GM12878 (cell line): ENCODE measurements at regions not wholly inside any gene's neighbourhood (a gene's known extent, or its start where the extent isn't known, plus 50 kb on each side); places are given as distances from the start of the nearest gene placed in this dataset.

Experiments used
- ATAC-seq: fragments of 200-7000 bp; cut with Tn5 transposase; 3 replicates; pipeline ENCODE4 v1.9.1; 2020; ENCODE audit warnings: mild to moderate bottlenecking, moderate library complexity
- BruUV-seq: library from RNA; stranded (reverse); fragments of 400-500 nt; replicated peaks from 2 replicates; lab custom pipeline; 2021; lab: Mats Ljungman, UMichigan
- CTCF ChIA-PET: fragments of 300-600 bp; sonication (Branson Sonifier 250); formaldehyde crosslinking; extraction: SDS; loops from one replicate; lab custom pipeline; 2021; ENCODE audit warnings: inconsistent platforms; lab: Yijun Ruan, JAX
- POLR2A ChIA-PET: fragments of 350-600 bp; formaldehyde crosslinking; extraction: SDS; loops from one replicate; lab custom pipeline; 2021; ENCODE audit warnings: inconsistent platforms; lab: Charles Lee
- RAD21 ChIA-PET: fragments of 300-600 bp; sonication (Branson Sonifier 250); formaldehyde crosslinking; loops from one replicate; lab custom pipeline; 2023; ENCODE audit warnings: antibody characterized with exemption; ENCODE audit not compliant: unreplicated experiment; lab: Charles Lee
- SMC1A ChIA-PET: fragments of 300-600 bp; sonication (Branson Sonifier 250); formaldehyde crosslinking; loops from one replicate; lab custom pipeline; 2023; ENCODE audit not compliant: unreplicated experiment, uncharacterized antibody; lab: Charles Lee
- DNase-seq: peaks from one replicate; pipeline ENCODE4 v3.0.0-alpha.2; 2011; ENCODE audit warnings: low read depth, low spot score
- FAIRE-seq: peaks from 3 replicates; lab custom pipeline; 2011; peaks lifted over from hg19 to GRCh38; lab: Jason Lieb, UNC
- H2AFZ ChIP-seq: 2 replicates; pipeline ENCODE4 v1.6.0; 2011; ENCODE audit warnings: low read depth, low read length, control low read depth; ENCODE audit not compliant: control insufficient read depth
- H3K27ac ChIP-seq: 2 replicates; pipeline ENCODE4 v1.5.1; 2011; ENCODE audit warnings: control low read depth; ENCODE audit not compliant: control insufficient read depth, insufficient read depth
- H3K27me3 ChIP-seq, 2 experiments: replicated peaks in 1 of 2; 2 replicates each; pipeline versions ENCODE4 v1.6.0 to v1.6.1; 2011; ENCODE audit warnings: low read length in 1 of 2; ENCODE audit not compliant: control insufficient read depth in 2 of 2, insufficient read depth in 2 of 2
- H3K36me3 ChIP-seq, 2 experiments: 2 replicates each; pipeline ENCODE4 v1.5.1; 2011; ENCODE audit warnings: low read length in 1 of 2; ENCODE audit not compliant: control insufficient read depth in 2 of 2, insufficient read depth in 2 of 2
- H3K4me1 ChIP-seq: 2 replicates; pipeline ENCODE4 v1.6.1; 2011; ENCODE audit warnings: mild to moderate bottlenecking, low read length, moderate library complexity, mixed read lengths; ENCODE audit not compliant: control insufficient read depth, insufficient read depth
- H3K4me2 ChIP-seq: 2 replicates; pipeline ENCODE4 v1.6.0; 2011; ENCODE audit warnings: control low read depth; ENCODE audit not compliant: control insufficient read depth, insufficient read depth
- H3K4me3 ChIP-seq: fragments of 200-600 bp; sonication (generic); 2 replicates; pipeline ENCODE4 v1.5.1; 2016
- H3K79me2 ChIP-seq: 2 replicates; pipeline ENCODE4 v1.6.0; 2011; ENCODE audit warnings: low read length; ENCODE audit not compliant: control insufficient read depth, insufficient read depth
- H3K9ac ChIP-seq: 2 replicates; pipeline ENCODE4 v1.8.0; 2011; ENCODE audit warnings: low read length, control low read depth, mixed read lengths; ENCODE audit not compliant: control insufficient read depth, insufficient read depth
- H3K9me3 ChIP-seq: replicated peaks from 3 replicates; pipeline ENCODE4 v1.5.1; 2011; ENCODE audit warnings: mild to moderate bottlenecking, low read length; ENCODE audit not compliant: control insufficient read depth, insufficient read depth
- H4K20me1 ChIP-seq: 2 replicates; pipeline ENCODE4 v1.6.0; 2011; ENCODE audit not compliant: control insufficient read depth, insufficient read depth
- ATF7 ChIP-seq: fragments of 450-650 bp; IDR thresholded peaks from 2 replicates; pipeline ENCODE4 v1.6.1; 2016; ENCODE audit warnings: low read depth, mild to moderate bottlenecking
- CHD2 ChIP-seq: IDR thresholded peaks from 2 replicates; pipeline ENCODE4 v1.6.1; 2011; ENCODE audit warnings: low read depth, low read length, improper control_type of control experiment, borderline replicate concordance
- CHD4 ChIP-seq: fragments of 200-600 bp; sonication (generic); IDR thresholded peaks from 2 replicates; pipeline ENCODE4 v1.6.1; 2016; ENCODE audit warnings: mild to moderate bottlenecking
- GABPA ChIP-seq: IDR thresholded peaks from 2 replicates; pipeline ENCODE4 v1.6.1; 2014; ENCODE audit warnings: antibody characterized with exemption, low read depth, mild to moderate bottlenecking, inconsistent platforms
- JUNB ChIP-seq: IDR thresholded peaks from 2 replicates; pipeline ENCODE4 v1.6.1; 2016; ENCODE audit warnings: antibody characterized with exemption, mild to moderate bottlenecking
- JUND ChIP-seq: IDR thresholded peaks from 2 replicates; pipeline ENCODE4 v1.6.1; 2012; ENCODE audit warnings: low read depth, mild to moderate bottlenecking, low read length, improper control_type of control experiment, moderate library complexity
- NR2F1 ChIP-seq: fragments of 450-650 bp; conservative IDR thresholded peaks from 2 replicates; pipeline ENCODE4 v1.6.1; 2017; ENCODE audit warnings: mild to moderate bottlenecking
- SRF ChIP-seq, 2 experiments: IDR thresholded peaks; 2 replicates each; pipeline ENCODE4 v1.6.1; 2011; ENCODE audit warnings: low read depth in 2 of 2, low read length in 2 of 2, mild to moderate bottlenecking in 1 of 2, moderate library complexity in 1 of 2
- WGBS: methylation state at CpG from one replicate; pipeline ENCODE4 v1.1.6; 2016; ENCODE audit warnings: low lambda C conversion rate; ENCODE audit not compliant: insufficient replicate concordance, insufficient coverage; ENCODE audit errors: missing lambda C conversion rate; 5-methylcytosine and 5-hydroxymethylcytosine counted together
- in situ Hi-C: fragments of 300-500 bp; cut with MboI; formaldehyde crosslinking; loops from 9 replicates; pipeline ENCODE4 v1.14.3; 2018; ENCODE audit warnings: mixed read lengths
- intact Hi-C: fragments of 100-400 bp; cut with micrococcal nuclease; formaldehyde crosslinking; loops from one replicate; pipeline ENCODE4 v1.14.2; 2022; ENCODE audit not compliant: unreplicated experiment
- TF ChIP-seq, protein P1 (sequence below): fragments of 150-350 bp; IDR thresholded peaks from 2 replicates; pipeline ENCODE4 v1.6.1; 2014; ENCODE audit warnings: mild to moderate bottlenecking, low read depth, low read length
- TF ChIP-seq, protein P2 (sequence below): IDR thresholded peaks from 2 replicates; pipeline ENCODE4 v1.6.1; 2012; ENCODE audit warnings: mild to moderate bottlenecking, low read depth, low read length
- TF ChIP-seq, protein P3 (sequence below): fragments of 450-650 bp; IDR thresholded peaks from 2 replicates; pipeline ENCODE4 v1.6.1; 2016; ENCODE audit warnings: mild to moderate bottlenecking, moderate library complexity, borderline replicate concordance

GRCh38 chr1:79110749-79111148 lies 104.2 kb upstream of the ADGRL4 start:
- ATAC-seq (no peak), FAIRE-seq (no peak), DNase-seq (no peak)
- Histone ChIP-seq H4K20me1 (no peaks in the 10 kb centered on the region), H3K36me3 (no peaks in the 10 kb centered on the region), H2AFZ (no peak overlapping the region), H3K4me2 (no peak overlapping the region), H3K9me3 (no peaks in the 10 kb centered on the region), H3K9ac (no peak overlapping the region), H3K4me3 (no peak overlapping the region), H3K4me1 (no peaks in the 10 kb centered on the region), H3K79me2 (no peaks in the 10 kb centered on the region), H3K27me3 (no peaks in the 10 kb centered on the region), H3K27ac (no peak overlapping the region)
- SMC1A ChIA-PET: no interaction called here
- POLR2A ChIA-PET: no interaction called here
- TF ChIP-seq ATF7: no peak
- TF ChIP-seq GABPA: no peak
- TF ChIP-seq JUNB: no peak
- TF ChIP-seq, protein P1, sequence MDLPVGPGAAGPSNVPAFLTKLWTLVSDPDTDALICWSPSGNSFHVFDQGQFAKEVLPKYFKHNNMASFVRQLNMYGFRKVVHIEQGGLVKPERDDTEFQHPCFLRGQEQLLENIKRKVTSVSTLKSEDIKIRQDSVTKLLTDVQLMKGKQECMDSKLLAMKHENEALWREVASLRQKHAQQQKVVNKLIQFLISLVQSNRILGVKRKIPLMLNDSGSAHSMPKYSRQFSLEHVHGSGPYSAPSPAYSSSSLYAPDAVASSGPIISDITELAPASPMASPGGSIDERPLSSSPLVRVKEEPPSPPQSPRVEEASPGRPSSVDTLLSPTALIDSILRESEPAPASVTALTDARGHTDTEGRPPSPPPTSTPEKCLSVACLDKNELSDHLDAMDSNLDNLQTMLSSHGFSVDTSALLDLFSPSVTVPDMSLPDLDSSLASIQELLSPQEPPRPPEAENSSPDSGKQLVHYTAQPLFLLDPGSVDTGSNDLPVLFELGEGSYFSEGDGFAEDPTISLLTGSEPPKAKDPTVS: no peak
- TF ChIP-seq CHD4: no peak
- no peak for TF ChIP-seq JUND
- TF ChIP-seq NR2F1: no peak
- TF ChIP-seq SRF (IDR thresholded peaks at IDR 0.05; ENCODE audit: low read depth in 2 of 2, low read length in 2 of 2): no peak
- intact Hi-C loops: no loop called here
- BruUV-seq: no TSS peak
- CTCF ChIA-PET: no interaction called here
- in situ Hi-C loops: no loop called here
- RAD21 ChIA-PET: no interaction called here

- no peak overlapping the region for H3K4me3 ChIP-seq
- ChIA-PET SMC1A (no interaction called here), POLR2A (no interaction called here), CTCF (no interaction called here), RAD21 (no interaction called here)
- intact Hi-C loops: no loop called here
- ATAC-seq: no peak
- in situ Hi-C loops: no loop called here
- no peak overlapping the region for H3K9ac ChIP-seq
- H3K4me1 ChIP-seq: no peaks in the 10 kb centered on the region
- no peak overlapping the region for H3K27ac ChIP-seq
- no peaks in the 10 kb centered on the region for H3K9me3 ChIP-seq
- no peaks in the 10 kb centered on the region for H3K36me3 ChIP-seq
- H4K20me1 ChIP-seq: no peaks in the 10 kb centered on the region
- no peaks in the 10 kb centered on the region for H3K79me2 ChIP-seq
- no peaks in the 10 kb centered on the region for H3K27me3 ChIP-seq
- H2AFZ ChIP-seq: no peak overlapping the region
- BruUV-seq: no TSS peak
- no peak for FAIRE-seq
- no peak overlapping the region for H3K4me2 ChIP-seq
- DNase-seq: no peak
- 0% methylated on average over 1 of the region's 1 CpG for WGBS
- TF ChIP-seq, protein P2, sequence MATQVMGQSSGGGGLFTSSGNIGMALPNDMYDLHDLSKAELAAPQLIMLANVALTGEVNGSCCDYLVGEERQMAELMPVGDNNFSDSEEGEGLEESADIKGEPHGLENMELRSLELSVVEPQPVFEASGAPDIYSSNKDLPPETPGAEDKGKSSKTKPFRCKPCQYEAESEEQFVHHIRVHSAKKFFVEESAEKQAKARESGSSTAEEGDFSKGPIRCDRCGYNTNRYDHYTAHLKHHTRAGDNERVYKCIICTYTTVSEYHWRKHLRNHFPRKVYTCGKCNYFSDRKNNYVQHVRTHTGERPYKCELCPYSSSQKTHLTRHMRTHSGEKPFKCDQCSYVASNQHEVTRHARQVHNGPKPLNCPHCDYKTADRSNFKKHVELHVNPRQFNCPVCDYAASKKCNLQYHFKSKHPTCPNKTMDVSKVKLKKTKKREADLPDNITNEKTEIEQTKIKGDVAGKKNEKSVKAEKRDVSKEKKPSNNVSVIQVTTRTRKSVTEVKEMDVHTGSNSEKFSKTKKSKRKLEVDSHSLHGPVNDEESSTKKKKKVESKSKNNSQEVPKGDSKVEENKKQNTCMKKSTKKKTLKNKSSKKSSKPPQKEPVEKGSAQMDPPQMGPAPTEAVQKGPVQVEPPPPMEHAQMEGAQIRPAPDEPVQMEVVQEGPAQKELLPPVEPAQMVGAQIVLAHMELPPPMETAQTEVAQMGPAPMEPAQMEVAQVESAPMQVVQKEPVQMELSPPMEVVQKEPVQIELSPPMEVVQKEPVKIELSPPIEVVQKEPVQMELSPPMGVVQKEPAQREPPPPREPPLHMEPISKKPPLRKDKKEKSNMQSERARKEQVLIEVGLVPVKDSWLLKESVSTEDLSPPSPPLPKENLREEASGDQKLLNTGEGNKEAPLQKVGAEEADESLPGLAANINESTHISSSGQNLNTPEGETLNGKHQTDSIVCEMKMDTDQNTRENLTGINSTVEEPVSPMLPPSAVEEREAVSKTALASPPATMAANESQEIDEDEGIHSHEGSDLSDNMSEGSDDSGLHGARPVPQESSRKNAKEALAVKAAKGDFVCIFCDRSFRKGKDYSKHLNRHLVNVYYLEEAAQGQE: no peak
- TF ChIP-seq, protein P3, sequence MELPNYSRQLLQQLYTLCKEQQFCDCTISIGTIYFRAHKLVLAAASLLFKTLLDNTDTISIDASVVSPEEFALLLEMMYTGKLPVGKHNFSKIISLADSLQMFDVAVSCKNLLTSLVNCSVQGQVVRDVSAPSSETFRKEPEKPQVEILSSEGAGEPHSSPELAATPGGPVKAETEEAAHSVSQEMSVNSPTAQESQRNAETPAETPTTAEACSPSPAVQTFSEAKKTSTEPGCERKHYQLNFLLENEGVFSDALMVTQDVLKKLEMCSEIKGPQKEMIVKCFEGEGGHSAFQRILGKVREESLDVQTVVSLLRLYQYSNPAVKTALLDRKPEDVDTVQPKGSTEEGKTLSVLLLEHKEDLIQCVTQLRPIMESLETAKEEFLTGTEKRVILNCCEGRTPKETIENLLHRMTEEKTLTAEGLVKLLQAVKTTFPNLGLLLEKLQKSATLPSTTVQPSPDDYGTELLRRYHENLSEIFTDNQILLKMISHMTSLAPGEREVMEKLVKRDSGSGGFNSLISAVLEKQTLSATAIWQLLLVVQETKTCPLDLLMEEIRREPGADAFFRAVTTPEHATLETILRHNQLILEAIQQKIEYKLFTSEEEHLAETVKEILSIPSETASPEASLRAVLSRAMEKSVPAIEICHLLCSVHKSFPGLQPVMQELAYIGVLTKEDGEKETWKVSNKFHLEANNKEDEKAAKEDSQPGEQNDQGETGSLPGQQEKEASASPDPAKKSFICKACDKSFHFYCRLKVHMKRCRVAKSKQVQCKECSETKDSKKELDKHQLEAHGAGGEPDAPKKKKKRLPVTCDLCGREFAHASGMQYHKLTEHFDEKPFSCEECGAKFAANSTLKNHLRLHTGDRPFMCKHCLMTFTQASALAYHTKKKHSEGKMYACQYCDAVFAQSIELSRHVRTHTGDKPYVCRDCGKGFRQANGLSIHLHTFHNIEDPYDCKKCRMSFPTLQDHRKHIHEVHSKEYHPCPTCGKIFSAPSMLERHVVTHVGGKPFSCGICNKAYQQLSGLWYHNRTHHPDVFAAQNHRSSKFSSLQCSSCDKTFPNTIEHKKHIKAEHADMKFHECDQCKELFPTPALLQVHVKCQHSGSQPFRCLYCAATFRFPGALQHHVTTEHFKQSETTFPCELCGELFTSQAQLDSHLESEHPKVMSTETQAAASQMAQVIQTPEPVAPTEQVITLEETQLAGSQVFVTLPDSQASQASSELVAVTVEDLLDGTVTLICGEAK: no peak
- TF ChIP-seq CHD2: no peak
Measured at GRCh38 chr1:79109445-79109844, 102.9 kb upstream of the ADGRL4 start.
